Liver (tissue), 7 donors: ENCODE measurements at regions not wholly inside any gene's neighbourhood (a gene's known extent, or its start where the extent isn't known, plus 50 kb on each side); places are given as distances from the start of the nearest gene placed in this dataset.

Experiments used
- DNase-seq: peaks from one replicate; pipeline ENCODE4 v3.0.0-alpha.2; 2017; ENCODE audit warnings: low spot score
- H3K27ac ChIP-seq, 2 donors: one replicate each; pipeline ENCODE4 v1.7.0; 2013; ENCODE audit warnings: inconsistent platforms in 2 of 2, low read length in 2 of 2, control low read depth in 1 of 2, low read depth in 1 of 2, mild to moderate bottlenecking in 1 of 2
- H3K27me3 ChIP-seq, 4 donors: one replicate each; pipeline versions ENCODE4 v1.6.1 to v1.7.0; 2013; ENCODE audit warnings: low read length in 3 of 4, inconsistent platforms in 1 of 4, mild to moderate bottlenecking in 1 of 4, moderate library complexity in 1 of 4; ENCODE audit not compliant: control insufficient read depth in 4 of 4, insufficient read depth in 4 of 4
- H3K36me3 ChIP-seq, 4 donors: one replicate each; pipeline versions ENCODE4 v1.6.1 to v1.7.0; 2013; ENCODE audit warnings: low read length in 3 of 4, mild to moderate bottlenecking in 3 of 4, low read depth in 1 of 4, moderate library complexity in 1 of 4; ENCODE audit not compliant: control insufficient read depth in 4 of 4, insufficient read depth in 3 of 4
- H3K4me1 ChIP-seq, 4 donors: one replicate each; pipeline versions ENCODE4 v1.6.1 to v1.7.0; 2013; ENCODE audit warnings: low read length in 3 of 4, mild to moderate bottlenecking in 3 of 4, moderate library complexity in 1 of 4; ENCODE audit not compliant: control insufficient read depth in 4 of 4, insufficient read depth in 4 of 4
- H3K4me3 ChIP-seq, 3 donors: one replicate each; pipeline versions ENCODE4 v1.6.1 to v1.7.0; 2013; ENCODE audit warnings: low read length in 3 of 3, control low read depth in 1 of 3, low read depth in 1 of 3, mild to moderate bottlenecking in 1 of 3
- H3K9ac ChIP-seq, 2 donors: one replicate each; pipeline ENCODE4 v1.7.0; 2013; ENCODE audit warnings: low read length in 2 of 2, mild to moderate bottlenecking in 2 of 2, moderate library complexity in 2 of 2, control low read depth in 1 of 2, low read depth in 1 of 2
- H3K9me3 ChIP-seq, 4 donors: one replicate each; pipeline versions ENCODE4 v1.6.1 to v1.7.0; 2013; ENCODE audit warnings: low read length in 3 of 4; ENCODE audit not compliant: control insufficient read depth in 4 of 4
- ATF3 ChIP-seq: IDR thresholded peaks from 2 replicates; pipeline ENCODE4 v1.6.1; 2016; ENCODE audit warnings: antibody characterized with exemption
- EGR1 ChIP-seq, 2 donors: IDR thresholded peaks; 2 replicates each; pipeline ENCODE4 v1.6.1; 2016 to 2018; ENCODE audit warnings: antibody characterized with exemption in 2 of 2, low read depth in 2 of 2
- FOXA1 ChIP-seq: IDR thresholded peaks from 2 replicates; pipeline ENCODE4 v1.6.1; 2016; ENCODE audit warnings: antibody characterized with exemption
- GABPA ChIP-seq, 2 donors: IDR thresholded peaks in 1 of 2; conservative IDR thresholded peaks in 1 of 2; 2 replicates each; pipeline ENCODE4 v1.6.1; 2016; ENCODE audit warnings: antibody characterized with exemption in 2 of 2, mild to moderate bottlenecking in 1 of 2, moderate library complexity in 1 of 2
- HNF4A ChIP-seq, 2 donors: conservative IDR thresholded peaks; 2 replicates each; pipeline ENCODE4 v1.6.1; 2016; ENCODE audit warnings: antibody characterized with exemption in 2 of 2, mild to moderate bottlenecking in 2 of 2
- HNF4G ChIP-seq: IDR thresholded peaks from 2 replicates; pipeline ENCODE4 v1.6.1; 2016; ENCODE audit warnings: antibody characterized with exemption
- JUND ChIP-seq, 2 donors: IDR thresholded peaks; 2 replicates each; pipeline ENCODE4 v1.6.1; 2016; ENCODE audit warnings: antibody characterized with exemption in 2 of 2
- RAD21 ChIP-seq, 2 donors: IDR thresholded peaks; 2 replicates each; pipeline ENCODE4 v1.6.1; 2016; ENCODE audit warnings: antibody characterized with exemption in 2 of 2, mild to moderate bottlenecking in 2 of 2
- REST ChIP-seq: IDR thresholded peaks from 2 replicates; pipeline ENCODE4 v1.6.1; 2016; ENCODE audit warnings: antibody characterized with exemption, mild to moderate bottlenecking
- SP1 ChIP-seq: IDR thresholded peaks from 2 replicates; pipeline ENCODE4 v1.6.1; 2018; ENCODE audit warnings: antibody characterized with exemption, mild to moderate bottlenecking
- TAF1 ChIP-seq: conservative IDR thresholded peaks from 2 replicates; pipeline ENCODE4 v1.6.1; 2016; ENCODE audit warnings: antibody characterized with exemption, mild to moderate bottlenecking
- YY1 ChIP-seq: IDR thresholded peaks from 2 replicates; pipeline ENCODE4 v1.6.1; 2016; ENCODE audit warnings: antibody characterized with exemption, mild to moderate bottlenecking
- WGBS: extraction: QIAGEN DNeasy Blood & Tissue Kit; methylation state at CpG from one replicate; pipeline ENCODE4 v1.1.7; 2013; 5-methylcytosine and 5-hydroxymethylcytosine counted together
- TF ChIP-seq, protein P1 (sequence below): IDR thresholded peaks from 2 replicates; pipeline ENCODE4 v1.6.1; 2016; ENCODE audit warnings: antibody characterized with exemption
- TF ChIP-seq, protein P2 (sequence below): IDR thresholded peaks from 2 replicates; pipeline ENCODE4 v1.6.1; 2016; ENCODE audit warnings: antibody characterized with exemption
- donor health status: healthy.
- donor health status: healthy.
- donor health status: healthy.
- donor health status: healthy.

DNA sequence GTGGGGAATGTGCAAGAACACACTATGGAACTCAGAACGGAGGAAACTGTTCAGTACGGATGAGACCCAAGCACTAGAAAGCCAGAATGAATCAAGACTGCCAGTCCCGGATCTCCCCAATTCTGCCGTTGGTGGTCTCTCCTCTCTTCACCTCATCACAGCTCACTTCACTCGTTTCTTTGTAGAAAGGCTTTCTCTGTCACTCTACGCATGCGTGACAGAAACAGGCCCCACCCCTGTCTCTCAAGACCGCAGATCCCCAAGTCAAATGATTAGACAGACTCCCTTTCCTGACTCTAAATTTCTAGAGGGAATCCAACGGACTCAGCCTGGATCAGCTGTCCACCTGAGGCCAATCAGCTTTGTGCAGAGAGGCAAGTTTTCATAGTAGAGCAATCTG, 505.7 kb upstream of the ADAMTS9 start:
- H3K9ac ChIP-seq: no peak overlapping the region
- H3K4me3 ChIP-seq: no peak overlapping the region
- no peak for DNase-seq
- H3K36me3 ChIP-seq: no peaks in the 10 kb centered on the region
- no peak for TF ChIP-seq ATF3
- TF ChIP-seq EGR1 (IDR thresholded peaks at IDR 0.05; ENCODE audit: low read depth in 2 of 2): no peak
- no peak for TF ChIP-seq HNF4G
- TF ChIP-seq, protein P1, sequence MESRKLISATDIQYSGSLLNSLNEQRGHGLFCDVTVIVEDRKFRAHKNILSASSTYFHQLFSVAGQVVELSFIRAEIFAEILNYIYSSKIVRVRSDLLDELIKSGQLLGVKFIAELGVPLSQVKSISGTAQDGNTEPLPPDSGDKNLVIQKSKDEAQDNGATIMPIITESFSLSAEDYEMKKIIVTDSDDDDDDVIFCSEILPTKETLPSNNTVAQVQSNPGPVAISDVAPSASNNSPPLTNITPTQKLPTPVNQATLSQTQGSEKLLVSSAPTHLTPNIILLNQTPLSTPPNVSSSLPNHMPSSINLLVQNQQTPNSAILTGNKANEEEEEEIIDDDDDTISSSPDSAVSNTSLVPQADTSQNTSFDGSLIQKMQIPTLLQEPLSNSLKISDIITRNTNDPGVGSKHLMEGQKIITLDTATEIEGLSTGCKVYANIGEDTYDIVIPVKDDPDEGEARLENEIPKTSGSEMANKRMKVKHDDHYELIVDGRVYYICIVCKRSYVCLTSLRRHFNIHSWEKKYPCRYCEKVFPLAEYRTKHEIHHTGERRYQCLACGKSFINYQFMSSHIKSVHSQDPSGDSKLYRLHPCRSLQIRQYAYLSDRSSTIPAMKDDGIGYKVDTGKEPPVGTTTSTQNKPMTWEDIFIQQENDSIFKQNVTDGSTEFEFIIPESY: no peak
- no peak for TF ChIP-seq JUND (IDR thresholded peaks at IDR 0.05)
- no peak for TF ChIP-seq HNF4A (conservative IDR thresholded peaks at IDR 0.05)
- no peak for TF ChIP-seq RAD21 (IDR thresholded peaks at IDR 0.05)
- no peak for TF ChIP-seq YY1
- no peak for TF ChIP-seq TAF1
- no peaks in the 10 kb centered on the region for H3K4me1 ChIP-seq
- no peaks in the 10 kb centered on the region for H3K27me3 ChIP-seq
- no peak overlapping the region for H3K27ac ChIP-seq
- no peaks in the 10 kb centered on the region for H3K9me3 ChIP-seq
- 85% methylated on average over 9 of the region's 9 CpGs for WGBS

DNA sequence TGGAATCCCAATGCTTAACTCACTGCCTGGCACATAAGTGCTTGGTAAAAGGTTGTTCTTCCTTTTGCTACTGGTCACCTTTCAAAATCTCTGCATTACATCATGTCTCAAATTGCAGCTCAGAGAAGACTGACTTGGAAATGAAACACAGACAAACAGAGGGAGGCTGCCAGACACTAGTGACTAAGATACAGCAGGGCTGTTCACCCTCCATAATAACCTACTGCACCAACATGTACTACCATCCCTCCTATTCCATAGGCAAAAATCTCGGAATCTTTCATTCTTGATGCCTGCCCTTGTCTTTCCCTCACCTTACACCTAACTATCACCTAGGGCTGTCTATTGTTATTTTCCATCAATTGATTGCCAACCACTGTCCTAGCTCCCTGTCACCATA, 502.3 kb upstream of the ADAMTS9 start:
- TF ChIP-seq FOXA1: no peak
- TF ChIP-seq, protein P2, sequence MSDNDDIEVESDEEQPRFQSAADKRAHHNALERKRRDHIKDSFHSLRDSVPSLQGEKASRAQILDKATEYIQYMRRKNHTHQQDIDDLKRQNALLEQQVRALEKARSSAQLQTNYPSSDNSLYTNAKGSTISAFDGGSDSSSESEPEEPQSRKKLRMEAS: no peak
- no peak for TF ChIP-seq HNF4A (conservative IDR thresholded peaks at IDR 0.05)
- no peak for TF ChIP-seq JUND (IDR thresholded peaks at IDR 0.05)
- no peak for TF ChIP-seq REST
- TF ChIP-seq HNF4G: no peak
- no peak for TF ChIP-seq TAF1
- no peak for TF ChIP-seq GABPA (IDR thresholded peaks at IDR 0.05 in 1 of 2, conservative IDR thresholded peaks at IDR 0.05 in 1 of 2)
- TF ChIP-seq SP1: no peak

More for the DNA sequence above, 502.3 kb upstream of the ADAMTS9 start:
- Histone ChIP-seq H3K9me3 (peaks cover 0 to 4% (median 0%) of the 10 kb centered on the region in 4 donors), H3K4me3 (no peak overlapping the region), H3K9ac (no peak overlapping the region), H3K4me1 (no peaks in the 10 kb centered on the region), H3K27me3 (no peaks in the 10 kb centered on the region), H3K36me3 (no peaks in the 10 kb centered on the region), H3K27ac (no peak overlapping the region)
- WGBS: 11% methylated on average over 1 of the region's 1 CpG
- DNase-seq: no peak
